ENCODE measurements at regions not wholly inside any gene's neighbourhood (a gene's known extent, or its start where the extent isn't known, plus 50 kb on each side); places are given as distances from the start of the nearest gene placed in this dataset.

- no peak overlapping the region for H3K4me3 ChIP-seq (ENCODE audit: control insufficient read depth, low read depth, low read length)
- TF ChIP-seq CTCF (conservative IDR thresholded peaks at IDR 0.05; ENCODE audit: control insufficient read depth, insufficient read depth, low read depth, low read length) = no peak
- no peak for DNase-seq (ENCODE audit: low read depth)
Measured at GRCh38 chr10:118141471-118141870, 94.7 kb upstream of the RAB11FIP2 start.

- no peak overlapping the region for H3K4me3 ChIP-seq (ENCODE audit: control insufficient read depth, low read depth, low read length)
- DNase-seq (ENCODE audit: low read depth) = peak; percentile 31
- TF ChIP-seq CTCF (conservative IDR thresholded peaks at IDR 0.05; ENCODE audit: control insufficient read depth, insufficient read depth, low read depth, low read length) = no peak
Measured at GRCh38 chr10:118139321-118139720, 92.6 kb upstream of the RAB11FIP2 start.

GRCh38 chr10:118128675-118129074 is 81.9 kb upstream of the RAB11FIP2 start:
- no peak for TF ChIP-seq CTCF (conservative IDR thresholded peaks at IDR 0.05; ENCODE audit: control insufficient read depth, insufficient read depth, low read depth, low read length)
- no peak for DNase-seq (ENCODE audit: low read depth)
- no peak overlapping the region for H3K4me3 ChIP-seq (ENCODE audit: control insufficient read depth, low read depth, low read length)

GRCh38 chr10:118118716-118119115 is 72.0 kb upstream of the RAB11FIP2 start:
- no peak for DNase-seq (ENCODE audit: low read depth)
- TF ChIP-seq CTCF (conservative IDR thresholded peaks at IDR 0.05; ENCODE audit: control insufficient read depth, insufficient read depth, low read depth, low read length) = no peak
- no peak overlapping the region for H3K4me3 ChIP-seq (ENCODE audit: control insufficient read depth, low read depth, low read length)

- TF ChIP-seq CTCF (conservative IDR thresholded peaks at IDR 0.05; ENCODE audit: control insufficient read depth, insufficient read depth, low read depth, low read length) = no peak
- no peak overlapping the region for H3K4me3 ChIP-seq (ENCODE audit: control insufficient read depth, low read depth, low read length)
- DNase-seq (ENCODE audit: low read depth) = no peak
Measured at GRCh38 chr10:118116715-118117449, 70.1 kb upstream of the RAB11FIP2 start.

GRCh38 chr10:118116362-118116714 is 69.6 kb upstream of the RAB11FIP2 start:
- TF ChIP-seq CTCF (conservative IDR thresholded peaks at IDR 0.05; ENCODE audit: control insufficient read depth, insufficient read depth, low read depth, low read length) = no peak
- no peak overlapping the region for H3K4me3 ChIP-seq (ENCODE audit: control insufficient read depth, low read depth, low read length)
- no peak for DNase-seq (ENCODE audit: low read depth)

GRCh38 chr10:118115701-118116100 is 69.0 kb upstream of the RAB11FIP2 start:
- no peak for DNase-seq (ENCODE audit: low read depth)
- no peak overlapping the region for H3K4me3 ChIP-seq (ENCODE audit: control insufficient read depth, low read depth, low read length)
- TF ChIP-seq CTCF (conservative IDR thresholded peaks at IDR 0.05; ENCODE audit: control insufficient read depth, insufficient read depth, low read depth, low read length) = no peak

Data from fibroblast of mammary gland (primary cell).